Panc1 (cell line): ENCODE measurements at regions not wholly inside any gene's neighbourhood (a gene's known extent, or its start where the extent isn't known, plus 50 kb on each side); places are given as distances from the start of the nearest gene placed in this dataset.

Experiments
- POLR2AphosphoS5 ChIP-seq: IDR thresholded peaks from 2 replicates; pipeline ENCODE4 v1.6.1; 2012; ENCODE audit warnings: mild to moderate bottlenecking, low read depth, low read length, moderate library complexity
- SIN3A ChIP-seq: IDR thresholded peaks from 2 replicates; pipeline ENCODE4 v1.6.1; 2012; ENCODE audit warnings: low read depth, mild to moderate bottlenecking, low read length, moderate library complexity, borderline replicate concordance; ENCODE audit not compliant: insufficient read depth
- TCF7L2 ChIP-seq: IDR thresholded peaks from 2 replicates; pipeline ENCODE4 v1.6.1; 2011; ENCODE audit warnings: mild to moderate bottlenecking, low read depth, low read length, inconsistent platforms
- TF ChIP-seq, protein P1 (sequence below): fragments of 450-650 bp; IDR thresholded peaks from 2 replicates; pipeline ENCODE4 v1.5.1; 2017; ENCODE audit warnings: mild to moderate bottlenecking
- TF ChIP-seq, protein P2 (sequence below), 2 experiments: IDR thresholded peaks; 2 replicates each; pipeline ENCODE4 v1.6.1; 2011 to 2012; ENCODE audit warnings: low read depth in 2 of 2, control low read depth in 1 of 2, low read length in 1 of 2, mild to moderate bottlenecking in 1 of 2, moderate library complexity in 1 of 2; ENCODE audit not compliant: insufficient read depth in 1 of 2

DNA sequence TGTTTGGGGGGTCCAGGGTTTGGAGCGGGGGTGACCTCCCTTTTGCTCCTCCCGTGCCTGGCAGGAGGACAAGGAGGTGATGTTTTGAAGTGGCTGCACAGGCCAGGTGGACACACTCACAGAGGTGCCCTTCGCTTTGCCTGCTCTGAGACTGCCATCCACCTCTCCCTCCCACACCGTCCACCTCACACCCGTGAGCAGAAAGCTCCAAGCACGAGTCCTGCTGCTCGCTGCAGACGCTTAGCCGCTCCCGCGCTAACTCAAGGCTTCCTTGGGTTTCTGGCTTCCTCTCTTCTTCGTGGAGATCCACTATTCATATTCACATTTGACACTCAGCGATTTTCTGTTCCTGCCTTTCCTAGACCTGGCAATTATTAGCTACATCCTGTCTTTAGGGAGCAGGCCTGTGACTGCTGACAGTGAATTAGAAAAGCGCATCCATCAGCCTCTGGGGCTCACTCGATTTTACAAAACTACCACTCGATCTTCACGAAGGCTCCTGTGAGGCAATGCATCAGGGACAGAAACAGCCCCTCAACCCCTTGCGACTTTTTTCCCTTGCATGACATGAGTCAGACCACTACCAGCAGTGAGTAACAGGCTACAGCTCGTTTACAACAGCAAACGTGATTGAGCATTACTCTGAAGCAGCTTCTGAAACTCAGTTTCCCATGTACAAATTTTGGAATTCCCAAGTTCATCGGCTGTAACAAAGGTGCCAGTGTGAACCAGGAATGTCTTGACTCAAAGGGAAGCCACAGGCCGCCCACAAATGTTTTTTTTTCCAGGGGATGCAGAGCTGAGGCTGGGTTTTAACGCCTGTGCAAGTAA is 238.7 kb upstream of the SOX11 start:
- TF ChIP-seq, protein P1, sequence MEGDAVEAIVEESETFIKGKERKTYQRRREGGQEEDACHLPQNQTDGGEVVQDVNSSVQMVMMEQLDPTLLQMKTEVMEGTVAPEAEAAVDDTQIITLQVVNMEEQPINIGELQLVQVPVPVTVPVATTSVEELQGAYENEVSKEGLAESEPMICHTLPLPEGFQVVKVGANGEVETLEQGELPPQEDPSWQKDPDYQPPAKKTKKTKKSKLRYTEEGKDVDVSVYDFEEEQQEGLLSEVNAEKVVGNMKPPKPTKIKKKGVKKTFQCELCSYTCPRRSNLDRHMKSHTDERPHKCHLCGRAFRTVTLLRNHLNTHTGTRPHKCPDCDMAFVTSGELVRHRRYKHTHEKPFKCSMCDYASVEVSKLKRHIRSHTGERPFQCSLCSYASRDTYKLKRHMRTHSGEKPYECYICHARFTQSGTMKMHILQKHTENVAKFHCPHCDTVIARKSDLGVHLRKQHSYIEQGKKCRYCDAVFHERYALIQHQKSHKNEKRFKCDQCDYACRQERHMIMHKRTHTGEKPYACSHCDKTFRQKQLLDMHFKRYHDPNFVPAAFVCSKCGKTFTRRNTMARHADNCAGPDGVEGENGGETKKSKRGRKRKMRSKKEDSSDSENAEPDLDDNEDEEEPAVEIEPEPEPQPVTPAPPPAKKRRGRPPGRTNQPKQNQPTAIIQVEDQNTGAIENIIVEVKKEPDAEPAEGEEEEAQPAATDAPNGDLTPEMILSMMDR: no peak
- TF ChIP-seq POLR2AphosphoS5: no peak
- TF ChIP-seq TCF7L2: no peak
- TF ChIP-seq, protein P2, sequence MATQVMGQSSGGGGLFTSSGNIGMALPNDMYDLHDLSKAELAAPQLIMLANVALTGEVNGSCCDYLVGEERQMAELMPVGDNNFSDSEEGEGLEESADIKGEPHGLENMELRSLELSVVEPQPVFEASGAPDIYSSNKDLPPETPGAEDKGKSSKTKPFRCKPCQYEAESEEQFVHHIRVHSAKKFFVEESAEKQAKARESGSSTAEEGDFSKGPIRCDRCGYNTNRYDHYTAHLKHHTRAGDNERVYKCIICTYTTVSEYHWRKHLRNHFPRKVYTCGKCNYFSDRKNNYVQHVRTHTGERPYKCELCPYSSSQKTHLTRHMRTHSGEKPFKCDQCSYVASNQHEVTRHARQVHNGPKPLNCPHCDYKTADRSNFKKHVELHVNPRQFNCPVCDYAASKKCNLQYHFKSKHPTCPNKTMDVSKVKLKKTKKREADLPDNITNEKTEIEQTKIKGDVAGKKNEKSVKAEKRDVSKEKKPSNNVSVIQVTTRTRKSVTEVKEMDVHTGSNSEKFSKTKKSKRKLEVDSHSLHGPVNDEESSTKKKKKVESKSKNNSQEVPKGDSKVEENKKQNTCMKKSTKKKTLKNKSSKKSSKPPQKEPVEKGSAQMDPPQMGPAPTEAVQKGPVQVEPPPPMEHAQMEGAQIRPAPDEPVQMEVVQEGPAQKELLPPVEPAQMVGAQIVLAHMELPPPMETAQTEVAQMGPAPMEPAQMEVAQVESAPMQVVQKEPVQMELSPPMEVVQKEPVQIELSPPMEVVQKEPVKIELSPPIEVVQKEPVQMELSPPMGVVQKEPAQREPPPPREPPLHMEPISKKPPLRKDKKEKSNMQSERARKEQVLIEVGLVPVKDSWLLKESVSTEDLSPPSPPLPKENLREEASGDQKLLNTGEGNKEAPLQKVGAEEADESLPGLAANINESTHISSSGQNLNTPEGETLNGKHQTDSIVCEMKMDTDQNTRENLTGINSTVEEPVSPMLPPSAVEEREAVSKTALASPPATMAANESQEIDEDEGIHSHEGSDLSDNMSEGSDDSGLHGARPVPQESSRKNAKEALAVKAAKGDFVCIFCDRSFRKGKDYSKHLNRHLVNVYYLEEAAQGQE (IDR thresholded peaks at IDR 0.05; ENCODE audit: insufficient read depth in 1 of 2, low read depth in 2 of 2, low read length in 1 of 2): no peak
- no peak for TF ChIP-seq SIN3A
